Fibroblast of the aortic adventitia (primary cell): ENCODE measurements at regions not wholly inside any gene's neighbourhood (a gene's known extent, or its start where the extent isn't known, plus 50 kb on each side); places are given as distances from the start of the nearest gene placed in this dataset.
A peak's percentile ranks its signal among the peaks of the same experiment; 100 is the strongest.

Source experiments
- DNase-seq: peaks from one replicate; pipeline ENCODE4 v3.0.0-alpha.2; 2010; ENCODE audit warnings: low read depth
- H3K4me3 ChIP-seq: 2 replicates; pipeline ENCODE4 v1.5.1; 2011; ENCODE audit warnings: low read depth, mild to moderate bottlenecking, control low read depth, low read length, moderate library complexity
- TF ChIP-seq, protein P1 (sequence below): IDR thresholded peaks from 2 replicates; pipeline ENCODE4 v1.5.1; 2011; ENCODE audit warnings: mild to moderate bottlenecking, low read length, control low read depth, inconsistent platforms; ENCODE audit not compliant: insufficient read depth

DNA sequence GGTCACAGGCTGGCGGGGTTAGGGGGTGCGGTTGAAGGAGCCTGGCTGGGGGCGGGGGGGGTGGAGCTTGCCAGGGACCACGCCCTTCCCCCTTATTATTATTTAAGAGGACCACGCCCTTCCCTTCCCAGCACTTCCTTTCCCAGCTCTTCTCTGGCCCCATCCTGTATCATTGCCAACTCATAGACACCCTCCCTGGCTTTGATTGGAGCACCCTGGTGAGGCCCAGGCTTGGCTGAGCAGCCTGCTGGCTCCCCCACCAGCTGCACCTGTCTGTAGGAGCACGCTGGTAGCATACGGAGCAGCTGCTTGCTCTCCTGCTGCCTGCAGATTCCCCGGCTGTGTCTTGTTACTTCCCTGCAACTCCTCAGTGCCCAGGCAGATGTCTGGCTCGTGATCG, 62.5 kb upstream of the PDX1 start:
- TF ChIP-seq, protein P1, sequence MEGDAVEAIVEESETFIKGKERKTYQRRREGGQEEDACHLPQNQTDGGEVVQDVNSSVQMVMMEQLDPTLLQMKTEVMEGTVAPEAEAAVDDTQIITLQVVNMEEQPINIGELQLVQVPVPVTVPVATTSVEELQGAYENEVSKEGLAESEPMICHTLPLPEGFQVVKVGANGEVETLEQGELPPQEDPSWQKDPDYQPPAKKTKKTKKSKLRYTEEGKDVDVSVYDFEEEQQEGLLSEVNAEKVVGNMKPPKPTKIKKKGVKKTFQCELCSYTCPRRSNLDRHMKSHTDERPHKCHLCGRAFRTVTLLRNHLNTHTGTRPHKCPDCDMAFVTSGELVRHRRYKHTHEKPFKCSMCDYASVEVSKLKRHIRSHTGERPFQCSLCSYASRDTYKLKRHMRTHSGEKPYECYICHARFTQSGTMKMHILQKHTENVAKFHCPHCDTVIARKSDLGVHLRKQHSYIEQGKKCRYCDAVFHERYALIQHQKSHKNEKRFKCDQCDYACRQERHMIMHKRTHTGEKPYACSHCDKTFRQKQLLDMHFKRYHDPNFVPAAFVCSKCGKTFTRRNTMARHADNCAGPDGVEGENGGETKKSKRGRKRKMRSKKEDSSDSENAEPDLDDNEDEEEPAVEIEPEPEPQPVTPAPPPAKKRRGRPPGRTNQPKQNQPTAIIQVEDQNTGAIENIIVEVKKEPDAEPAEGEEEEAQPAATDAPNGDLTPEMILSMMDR = no peak
- H3K4me3 ChIP-seq = no peak overlapping the region

GRCh38 chr13:27858046-27858445, 61.8 kb upstream of the PDX1 start:
- TF ChIP-seq, protein P1 = no peak

More for the DNA sequence above, 62.5 kb upstream of the PDX1 start:
- no peak for DNase-seq

GRCh38 chr13:27860743-27861142, 59.1 kb upstream of the PDX1 start:
- no peak for DNase-seq
- H3K4me3 ChIP-seq = no peak overlapping the region
- TF ChIP-seq, protein P1 = no peak

More at GRCh38 chr13:27858046-27858445, 61.8 kb upstream of the PDX1 start:
- no peak for DNase-seq
- no peak overlapping the region for H3K4me3 ChIP-seq

- DNase-seq = no peak
- TF ChIP-seq, protein P1 = no peak
- H3K4me3 ChIP-seq = no peak overlapping the region
Measured at GRCh38 chr13:27861165-27861564, 58.6 kb upstream of the PDX1 start.

- TF ChIP-seq, protein P1 = peak; percentile 59
- no peak overlapping the region for H3K4me3 ChIP-seq
- DNase-seq = peak; percentile 32
Measured at GRCh38 chr13:27868641-27869435, 51.0 kb upstream of the PDX1 start.

DNA sequence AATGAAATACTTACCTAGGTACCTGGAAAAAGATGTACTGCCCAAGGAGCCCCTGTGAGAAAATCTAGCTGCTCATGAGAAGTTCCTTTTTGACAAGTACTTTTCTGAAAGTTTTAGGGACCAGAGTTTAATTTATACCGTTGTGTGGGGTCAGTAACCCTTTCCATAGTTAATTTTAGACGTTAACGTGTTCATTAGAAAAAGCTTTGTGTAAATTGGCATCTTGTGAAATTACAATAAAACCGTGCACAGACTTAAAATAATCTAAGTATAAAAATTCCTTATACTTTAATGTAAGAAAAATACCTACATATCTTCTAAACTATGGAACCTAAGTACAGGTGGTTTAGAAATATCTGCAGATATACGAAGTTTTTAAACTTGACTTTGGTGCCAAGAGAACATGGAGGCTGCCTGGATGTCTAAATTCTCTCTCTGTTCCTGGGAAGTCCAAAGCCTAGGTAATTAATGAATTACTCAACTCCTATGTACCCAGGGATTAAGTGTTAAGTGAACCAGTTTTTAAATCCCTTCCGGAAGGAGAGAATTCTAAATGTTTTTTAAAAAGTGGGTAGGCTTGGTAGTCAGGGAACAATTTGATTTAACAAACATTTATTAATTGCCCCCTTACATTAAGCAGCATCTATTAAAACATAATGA, 50.2 kb upstream of the PDX1 start:
- H3K4me3 ChIP-seq = no peak overlapping the region
- TF ChIP-seq, protein P1 = no peak
- DNase-seq = no peak
